ENCODE measurements at regions not wholly inside any gene's neighbourhood (a gene's known extent, or its start where the extent isn't known, plus 50 kb on each side); places are given as distances from the start of the nearest gene placed in this dataset.
"Not testable (repeated sequence)": the region's sequence is repeated elsewhere in the genome, so short reads cannot be mapped to it uniquely, and the experiment has no call there.

DNA sequence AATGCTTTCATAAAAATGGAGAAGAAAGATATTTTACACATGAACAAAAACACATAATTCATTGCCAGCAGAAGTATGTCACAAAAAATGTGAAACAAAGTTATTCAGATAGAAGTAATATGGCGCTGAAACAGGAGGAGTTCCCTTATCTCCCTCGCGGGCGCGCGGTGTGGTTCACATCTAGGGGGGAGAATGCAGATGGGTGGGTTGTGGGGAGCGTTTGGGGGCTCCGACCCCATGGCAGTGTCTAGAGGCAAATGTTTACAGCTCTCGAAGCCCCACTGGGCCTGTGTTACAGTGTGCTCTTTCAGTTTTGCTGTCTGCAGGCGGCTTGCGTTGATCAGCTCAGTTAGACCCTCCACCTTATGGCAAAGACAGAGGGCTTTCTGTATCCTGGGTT, 297.5 kb downstream of the CGGBP1 start:
- Mint-ChIP-seq H3K27me3 (ENCODE audit: unreplicated experiment) (peaks cover 2% of the 10 kb centered on the region), H3K36me3 (ENCODE audit: low read depth, unreplicated experiment) (no peaks in the 10 kb centered on the region), H3K9me3 (ENCODE audit: unreplicated experiment) (no peaks in the 10 kb centered on the region), H3K4me1 (ENCODE audit: unreplicated experiment) (no peaks in the 10 kb centered on the region), H3K4me3 (ENCODE audit: unreplicated experiment) (no peak overlapping the region), H3K27ac (ENCODE audit: unreplicated experiment) (no peak overlapping the region)
- DNase-seq (ENCODE audit: low spot score): no peak
- TF ChIP-seq, protein P1, sequence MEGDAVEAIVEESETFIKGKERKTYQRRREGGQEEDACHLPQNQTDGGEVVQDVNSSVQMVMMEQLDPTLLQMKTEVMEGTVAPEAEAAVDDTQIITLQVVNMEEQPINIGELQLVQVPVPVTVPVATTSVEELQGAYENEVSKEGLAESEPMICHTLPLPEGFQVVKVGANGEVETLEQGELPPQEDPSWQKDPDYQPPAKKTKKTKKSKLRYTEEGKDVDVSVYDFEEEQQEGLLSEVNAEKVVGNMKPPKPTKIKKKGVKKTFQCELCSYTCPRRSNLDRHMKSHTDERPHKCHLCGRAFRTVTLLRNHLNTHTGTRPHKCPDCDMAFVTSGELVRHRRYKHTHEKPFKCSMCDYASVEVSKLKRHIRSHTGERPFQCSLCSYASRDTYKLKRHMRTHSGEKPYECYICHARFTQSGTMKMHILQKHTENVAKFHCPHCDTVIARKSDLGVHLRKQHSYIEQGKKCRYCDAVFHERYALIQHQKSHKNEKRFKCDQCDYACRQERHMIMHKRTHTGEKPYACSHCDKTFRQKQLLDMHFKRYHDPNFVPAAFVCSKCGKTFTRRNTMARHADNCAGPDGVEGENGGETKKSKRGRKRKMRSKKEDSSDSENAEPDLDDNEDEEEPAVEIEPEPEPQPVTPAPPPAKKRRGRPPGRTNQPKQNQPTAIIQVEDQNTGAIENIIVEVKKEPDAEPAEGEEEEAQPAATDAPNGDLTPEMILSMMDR (IDR thresholded peaks at IDR 0.05; ENCODE audit: unreplicated experiment): no peak

DNA sequence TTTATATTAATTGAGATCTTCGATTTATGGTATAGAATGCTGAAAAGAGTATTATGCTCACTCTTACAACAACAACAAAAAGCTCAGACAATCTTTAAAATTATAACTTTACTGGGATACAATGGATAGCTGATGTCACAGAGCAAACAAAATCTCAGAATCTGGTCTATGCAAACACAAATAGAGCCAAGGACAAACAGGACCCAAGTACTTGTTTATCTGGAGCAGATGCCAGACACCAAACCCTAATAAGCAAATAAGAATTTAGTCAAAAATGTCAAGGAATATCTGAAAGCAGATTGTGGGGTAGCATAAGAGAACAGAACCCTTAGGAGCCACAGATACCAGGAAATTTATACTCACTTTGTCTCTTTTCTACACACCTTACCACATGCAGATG, 302.2 kb downstream of the CGGBP1 start:
- no peaks in the 10 kb centered on the region for H3K4me1 Mint-ChIP-seq (ENCODE audit: unreplicated experiment)
- H3K4me3 Mint-ChIP-seq (ENCODE audit: unreplicated experiment): no peak overlapping the region
- TF ChIP-seq, protein P1 (IDR thresholded peaks at IDR 0.05; ENCODE audit: unreplicated experiment): no peak
- DNase-seq (ENCODE audit: low spot score): no peak
- H3K27me3 Mint-ChIP-seq (ENCODE audit: unreplicated experiment): peaks cover 2% of the 10 kb centered on the region
- H3K9me3 Mint-ChIP-seq (ENCODE audit: unreplicated experiment): no peaks in the 10 kb centered on the region
- H3K27ac Mint-ChIP-seq (ENCODE audit: unreplicated experiment): no peak overlapping the region
- no peaks in the 10 kb centered on the region for H3K36me3 Mint-ChIP-seq (ENCODE audit: low read depth, unreplicated experiment)

DNA sequence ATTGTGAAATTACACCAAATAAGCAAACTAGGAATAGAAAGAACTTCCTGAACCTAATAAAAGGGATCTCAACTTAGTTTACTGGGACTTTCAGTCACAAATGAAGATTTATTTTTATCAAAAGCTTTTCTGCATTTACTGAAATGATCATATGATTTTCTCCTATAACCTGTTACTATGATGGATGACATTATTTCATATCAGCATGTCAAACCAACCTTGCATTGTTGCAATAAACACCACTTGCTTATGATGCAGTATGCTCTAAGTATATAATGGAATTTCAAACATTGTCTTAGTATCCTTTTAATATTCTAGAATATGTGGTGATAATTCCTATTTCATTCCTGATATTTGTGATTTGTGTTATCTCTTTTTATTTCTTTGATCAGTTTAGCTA, 303.0 kb downstream of the CGGBP1 start:
- TF ChIP-seq, protein P1 (IDR thresholded peaks at IDR 0.05; ENCODE audit: unreplicated experiment): no peak
- DNase-seq (ENCODE audit: low spot score): no peak
- no peaks in the 10 kb centered on the region for H3K9me3 Mint-ChIP-seq (ENCODE audit: unreplicated experiment)
- H3K4me3 Mint-ChIP-seq (ENCODE audit: unreplicated experiment): no peak overlapping the region
- no peak overlapping the region for H3K27ac Mint-ChIP-seq (ENCODE audit: unreplicated experiment)
- H3K36me3 Mint-ChIP-seq (ENCODE audit: low read depth, unreplicated experiment): no peaks in the 10 kb centered on the region
- H3K4me1 Mint-ChIP-seq (ENCODE audit: unreplicated experiment): no peaks in the 10 kb centered on the region
- H3K27me3 Mint-ChIP-seq (ENCODE audit: unreplicated experiment): peaks cover 2% of the 10 kb centered on the region

DNA sequence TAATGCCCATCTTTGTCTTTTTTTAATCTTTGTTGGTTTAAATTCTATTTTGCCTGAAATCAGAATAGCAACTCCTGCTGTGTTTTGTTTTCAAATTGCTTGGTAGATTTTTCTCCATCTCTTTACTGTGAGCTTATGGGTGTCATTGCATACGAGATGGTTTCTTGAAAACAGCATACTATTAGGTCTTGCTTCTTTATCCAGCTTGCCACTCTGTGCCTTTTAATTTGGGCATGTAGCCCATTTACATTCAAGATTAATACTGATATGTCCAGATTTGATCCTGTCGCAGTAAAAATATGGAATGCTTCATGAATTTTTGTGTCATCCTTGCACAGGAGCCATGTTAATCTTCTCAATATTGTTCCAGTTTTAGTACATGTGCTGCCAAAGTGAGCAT, 316.6 kb downstream of the CGGBP1 start:
- Mint-ChIP-seq H3K4me1 (ENCODE audit: unreplicated experiment) (no peaks in the 10 kb centered on the region), H3K27ac (ENCODE audit: unreplicated experiment) (no peak overlapping the region), H3K4me3 (ENCODE audit: unreplicated experiment) (no peak overlapping the region), H3K9me3 (ENCODE audit: unreplicated experiment) (peaks cover 17% of the 10 kb centered on the region), H3K36me3 (ENCODE audit: low read depth, unreplicated experiment) (peaks cover 16% of the 10 kb centered on the region), H3K27me3 (ENCODE audit: unreplicated experiment) (no peaks in the 10 kb centered on the region)
- no peak for DNase-seq (ENCODE audit: low spot score)
- TF ChIP-seq, protein P1 (IDR thresholded peaks at IDR 0.05; ENCODE audit: unreplicated experiment): no peak

DNA sequence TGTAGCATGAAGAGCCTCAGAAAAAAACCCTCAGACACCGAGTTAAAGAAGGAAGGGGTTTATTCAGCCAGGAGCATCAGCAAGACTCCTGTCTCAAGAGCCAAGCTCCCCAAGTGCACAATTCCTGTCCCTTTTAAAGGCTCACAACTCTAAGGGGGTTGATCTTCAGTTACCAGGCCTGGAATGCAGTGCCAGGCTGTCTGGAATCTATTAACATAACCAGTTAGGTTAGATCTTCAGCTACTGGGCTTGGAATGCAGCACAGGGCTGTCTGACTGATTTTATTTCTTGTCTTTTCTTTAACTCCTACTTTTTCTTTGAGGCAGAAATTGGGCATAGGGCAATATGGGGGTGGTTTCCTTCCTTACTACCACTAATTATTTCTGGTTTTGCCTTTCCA, 317.9 kb downstream of the CGGBP1 start:
- peaks cover 16% of the 10 kb centered on the region for H3K36me3 Mint-ChIP-seq (ENCODE audit: low read depth, unreplicated experiment)
- not testable (repeated sequence) for H3K4me1 Mint-ChIP-seq (ENCODE audit: unreplicated experiment); H3K27ac Mint-ChIP-seq (ENCODE audit: unreplicated experiment); H3K4me3 Mint-ChIP-seq (ENCODE audit: unreplicated experiment); H3K27me3 Mint-ChIP-seq (ENCODE audit: unreplicated experiment); DNase-seq (ENCODE audit: low spot score)
- H3K9me3 Mint-ChIP-seq (ENCODE audit: unreplicated experiment): peaks cover 17% of the 10 kb centered on the region

DNA sequence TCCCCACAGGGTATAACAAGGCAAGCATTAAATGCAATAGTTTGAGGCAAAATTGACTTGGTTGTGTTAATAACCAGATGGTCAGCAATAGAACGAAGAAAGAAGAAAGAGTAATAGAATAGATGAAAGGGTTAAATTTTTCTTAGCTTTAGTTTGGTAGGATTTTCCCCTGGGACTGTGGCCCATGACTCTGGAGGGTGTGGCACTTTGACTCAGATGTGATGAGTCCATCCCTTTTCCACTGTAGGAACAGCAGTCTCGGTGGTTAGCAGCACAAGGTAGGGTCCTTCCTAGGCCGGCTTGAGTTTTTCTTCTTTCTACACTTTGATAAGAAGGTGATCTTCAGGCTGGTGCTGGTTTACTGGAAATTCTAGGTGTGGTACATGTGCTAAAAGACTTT, 321.0 kb downstream of the CGGBP1 start:
- not testable (repeated sequence) for H3K27me3 Mint-ChIP-seq (ENCODE audit: unreplicated experiment); DNase-seq (ENCODE audit: low spot score); H3K27ac Mint-ChIP-seq (ENCODE audit: unreplicated experiment); H3K4me1 Mint-ChIP-seq (ENCODE audit: unreplicated experiment); H3K4me3 Mint-ChIP-seq (ENCODE audit: unreplicated experiment)
- Mint-ChIP-seq H3K9me3 (ENCODE audit: unreplicated experiment) (peaks cover 17% of the 10 kb centered on the region), H3K36me3 (ENCODE audit: low read depth, unreplicated experiment) (peaks cover 20% of the 10 kb centered on the region)

Measured in endothelial cell (in vitro differentiated cells).